ENCODE measurements at regions not wholly inside any gene's neighbourhood (a gene's known extent, or its start where the extent isn't known, plus 50 kb on each side); places are given as distances from the start of the nearest gene placed in this dataset.

- intact Hi-C loops (cut with micrococcal nuclease; ENCODE audit: unreplicated experiment): no loop called here
- no peak overlapping the region for H3K9ac ChIP-seq (ENCODE audit: control insufficient read depth, insufficient read depth, low read length)
- H3K79me2 ChIP-seq (ENCODE audit: control insufficient read depth, insufficient read depth, low read length): no peaks in the 10 kb centered on the region
- H3K27me3 ChIP-seq (replicated peaks in 1 of 2; ENCODE audit: control insufficient read depth in 2 of 2, insufficient read depth in 2 of 2, low read length in 1 of 2): no peaks in the 10 kb centered on the region
- ChIA-PET SMC1A (ENCODE audit: uncharacterized antibody, unreplicated experiment) (no interaction called here), CTCF (interaction anchor here (1.0 kb wide), 1 partner anchor 66 kb away, joined by 4 read pairs; no protein-coding TSS in a partner anchor), RAD21 (ENCODE audit: unreplicated experiment) (no interaction called here), POLR2A (interaction anchor here (0.7 kb wide), 1 partner anchor 777 kb away, joined by 3 read pairs; no protein-coding TSS in a partner anchor)
- H3K36me3 ChIP-seq (ENCODE audit: control insufficient read depth in 2 of 2, insufficient read depth in 2 of 2, low read length in 1 of 2): no peaks in the 10 kb centered on the region
- DNase-seq (ENCODE audit: low read depth, low spot score): no peak
- BruUV-seq (replicated peaks): no TSS peak
- no peak overlapping the region for H3K27ac ChIP-seq (ENCODE audit: control insufficient read depth, insufficient read depth)
- no peak overlapping the region for H3K4me3 ChIP-seq
- no peak for FAIRE-seq
- TF ChIP-seq SRF (IDR thresholded peaks at IDR 0.05; ENCODE audit: low read depth in 2 of 2, low read length in 2 of 2) (no peak), RBBP5 (conservative IDR thresholded peaks at IDR 0.05) (no peak), ATF3 (IDR thresholded peaks at IDR 0.05; ENCODE audit: borderline replicate concordance, extremely low read depth, low read depth, low read length) (no peak), ZZZ3 (IDR thresholded peaks at IDR 0.05; ENCODE audit: control insufficient read depth, insufficient read length, low read depth) (no peak), ZNF207 (IDR thresholded peaks at IDR 0.05; ENCODE audit: borderline replicate concordance) (no peak), SIN3A (IDR thresholded peaks at IDR 0.05; ENCODE audit: low read depth, low read length) (no peak), MEF2A (IDR thresholded peaks at IDR 0.05; ENCODE audit: insufficient read depth, low read depth, low read length) (no peak), PML (IDR thresholded peaks at IDR 0.05; ENCODE audit: low read length) (no peak), POLR2A (IDR thresholded peaks at IDR 0.05; ENCODE audit: low read depth, low read length) (no peak), CREB1 (IDR thresholded peaks at IDR 0.05; ENCODE audit: low read depth) (no peak), ASH2L (IDR thresholded peaks at IDR 0.05; ENCODE audit: borderline replicate concordance, low read depth) (no peak), NKRF (conservative IDR thresholded peaks at IDR 0.05) (no peak), NR2C2 (IDR thresholded peaks at IDR 0.05; ENCODE audit: borderline replicate concordance, control insufficient read depth, insufficient read length, low read depth) (no peak), HSF1 (IDR thresholded peaks at IDR 0.05; ENCODE audit: low read depth, low read length) (no peak), MLLT1 (IDR thresholded peaks at IDR 0.05) (no peak), USF2 (IDR thresholded peaks at IDR 0.05; ENCODE audit: borderline replicate concordance, low read depth, low read length) (no peak)
- no peaks in the 10 kb centered on the region for H3K4me1 ChIP-seq (ENCODE audit: control insufficient read depth, insufficient read depth, low read length)
- no peaks in the 10 kb centered on the region for H3K9me3 ChIP-seq (replicated peaks; ENCODE audit: control insufficient read depth, insufficient read depth, low read length)
- H4K20me1 ChIP-seq (ENCODE audit: control insufficient read depth, insufficient read depth): no peaks in the 10 kb centered on the region
- WGBS (ENCODE audit: insufficient coverage, insufficient replicate concordance, low lambda C conversion rate, missing lambda C conversion rate): 17% methylated on average over 1 of the region's 1 CpG
- no peak overlapping the region for H2AFZ ChIP-seq (ENCODE audit: control insufficient read depth, low read depth, low read length)
- ATAC-seq: no peak
- H3K4me2 ChIP-seq (ENCODE audit: control insufficient read depth, insufficient read depth): no peak overlapping the region
- in situ Hi-C loops (cut with MboI): no loop called here
Measured at GRCh38 chr12:90080616-90081015, 372.0 kb upstream of the ATP2B1 start.

Measured in GM12878 (cell line).